Hepatocyte (in vitro differentiated cells): ENCODE measurements at regions not wholly inside any gene's neighbourhood (a gene's known extent, or its start where the extent isn't known, plus 50 kb on each side); places are given as distances from the start of the nearest gene placed in this dataset.

Experiments
- DNase-seq: peaks from one replicate; pipeline ENCODE4 v3.0.0-alpha.2; 2016; ENCODE audit warnings: low spot score
- H2AFZ ChIP-seq: fragments of 200-600 bp; sonication (generic); 2 replicates; pipeline ENCODE4 v1.6.0; 2016; ENCODE audit warnings: antibody characterized with exemption, mild to moderate bottlenecking
- H3K27ac ChIP-seq: fragments of 200-600 bp; sonication (generic); 2 replicates; pipeline ENCODE4 v1.5.1; 2016; ENCODE audit warnings: mild to moderate bottlenecking
- H3K27me3 ChIP-seq: fragments of 200-600 bp; sonication (generic); 2 replicates; pipeline ENCODE4 v1.6.1; 2016
- H3K36me3 ChIP-seq: fragments of 200-600 bp; sonication (generic); replicated peaks from 2 replicates; pipeline ENCODE4 v1.5.1; 2016; ENCODE audit warnings: low read depth; ENCODE audit not compliant: insufficient read depth
- H3K4me1 ChIP-seq: fragments of 200-600 bp; sonication (generic); 2 replicates; pipeline ENCODE4 v1.5.1; 2016; ENCODE audit warnings: mild to moderate bottlenecking, moderate library complexity; ENCODE audit not compliant: insufficient read depth
- H3K4me2 ChIP-seq: fragments of 200-600 bp; sonication (generic); 2 replicates; pipeline ENCODE4 v1.6.0; 2016
- H3K4me3 ChIP-seq: fragments of 200-600 bp; sonication (generic); 2 replicates; pipeline ENCODE4 v1.5.1; 2016; ENCODE audit warnings: mild to moderate bottlenecking
- H3K79me2 ChIP-seq: fragments of 200-600 bp; sonication (generic); 2 replicates; pipeline ENCODE4 v1.6.0; 2017; ENCODE audit warnings: mild to moderate bottlenecking
- H3K9me2 ChIP-seq: fragments of 200-600 bp; sonication (generic); replicated peaks from 2 replicates; pipeline ENCODE4 v1.6.0; 2017; ENCODE audit warnings: mild to moderate bottlenecking; ENCODE audit not compliant: insufficient read depth
- H3K9me3 ChIP-seq: fragments of 200-600 bp; sonication (generic); 2 replicates; pipeline ENCODE4 v1.5.1; 2016; ENCODE audit warnings: low read depth, mild to moderate bottlenecking
- H4K20me1 ChIP-seq: fragments of 200-600 bp; sonication (generic); 2 replicates; pipeline ENCODE4 v1.6.0; 2016; ENCODE audit warnings: mild to moderate bottlenecking; ENCODE audit not compliant: insufficient read depth, poor library complexity, severe bottlenecking
- CTCF ChIP-seq: fragments of 200-600 bp; sonication (generic); IDR thresholded peaks from 2 replicates; pipeline ENCODE4 v1.5.1; 2016; ENCODE audit warnings: antibody characterized with exemption, mild to moderate bottlenecking; ENCODE audit not compliant: poor library complexity
- EZH2 ChIP-seq: fragments of 200-600 bp; sonication (generic); IDR thresholded peaks from 2 replicates; pipeline ENCODE4 v1.6.1; 2016; ENCODE audit warnings: antibody characterized with exemption, mild to moderate bottlenecking, borderline replicate concordance
- EZH2phosphoT487 ChIP-seq: fragments of 200-600 bp; sonication (generic); IDR thresholded peaks from one replicate; pipeline ENCODE4 v1.6.1; 2018; ENCODE audit warnings: antibody characterized with exemption, mild to moderate bottlenecking, low read depth, moderate library complexity; ENCODE audit not compliant: unreplicated experiment, severe bottlenecking
- WGBS: methylation state at CpG from one replicate; pipeline ENCODE4 v1.1.6; 2016; ENCODE audit warnings: low lambda C conversion rate; ENCODE audit errors: missing lambda C conversion rate; 5-methylcytosine and 5-hydroxymethylcytosine counted together

GRCh38 chr1:232748910-232749368 is 56.3 kb upstream of the MAP10 start:
- Histone ChIP-seq H3K27me3 (no peaks in the 10 kb centered on the region), H3K36me3 (no peaks in the 10 kb centered on the region), H3K4me3 (no peak overlapping the region), H3K9me3 (no peaks in the 10 kb centered on the region), H2AFZ (no peak overlapping the region), H3K79me2 (no peaks in the 10 kb centered on the region), H3K27ac (no peak overlapping the region), H3K9me2 (no peaks in the 10 kb centered on the region), H3K4me2 (no peak overlapping the region), H3K4me1 (peaks cover 13% of the 10 kb centered on the region), H4K20me1 (no peaks in the 10 kb centered on the region)
- 61% methylated on average over 8 of the region's 8 CpGs for WGBS
- TF ChIP-seq EZH2phosphoT487 (no peak), EZH2 (no peak), CTCF (no peak)
- DNase-seq = no peak

GRCh38 chr1:232751393-232752140 is 53.6 kb upstream of the MAP10 start:
- H3K27me3 ChIP-seq = no peaks in the 10 kb centered on the region
- TF ChIP-seq EZH2phosphoT487 = no peak
- no peak for TF ChIP-seq EZH2
- no peak for TF ChIP-seq CTCF
- no peak overlapping the region for H3K27ac ChIP-seq
- WGBS = 35% methylated on average over 7 of the region's 7 CpGs
- H3K79me2 ChIP-seq = no peaks in the 10 kb centered on the region
- no peak overlapping the region for H3K4me3 ChIP-seq
- peaks cover 13% of the 10 kb centered on the region for H3K4me1 ChIP-seq
- DNase-seq = no peak
- H4K20me1 ChIP-seq = no peaks in the 10 kb centered on the region
- H3K9me3 ChIP-seq = no peaks in the 10 kb centered on the region
- H3K4me2 ChIP-seq = no peak overlapping the region
- no peaks in the 10 kb centered on the region for H3K9me2 ChIP-seq
- H3K36me3 ChIP-seq = no peaks in the 10 kb centered on the region
- H2AFZ ChIP-seq = peak overlapping the region; percentile 30

GRCh38 chr1:232752365-232752764 is 52.9 kb upstream of the MAP10 start:
- no peak overlapping the region for H3K27ac ChIP-seq
- H3K9me3 ChIP-seq = no peaks in the 10 kb centered on the region
- no peak for DNase-seq
- H3K4me3 ChIP-seq = no peak overlapping the region
- no peaks in the 10 kb centered on the region for H4K20me1 ChIP-seq
- no peak overlapping the region for H2AFZ ChIP-seq
- H3K36me3 ChIP-seq = no peaks in the 10 kb centered on the region
- peaks cover 13% of the 10 kb centered on the region for H3K4me1 ChIP-seq
- no peak overlapping the region for H3K4me2 ChIP-seq
- no peaks in the 10 kb centered on the region for H3K79me2 ChIP-seq
- TF ChIP-seq EZH2 (no peak), CTCF (no peak), EZH2phosphoT487 (no peak)
- no peaks in the 10 kb centered on the region for H3K27me3 ChIP-seq
- H3K9me2 ChIP-seq = no peaks in the 10 kb centered on the region
- WGBS = 59% methylated on average over 1 of the region's 1 CpG
